Loucy (cell line): ENCODE measurements at regions not wholly inside any gene's neighbourhood (a gene's known extent, or its start where the extent isn't known, plus 50 kb on each side); places are given as distances from the start of the nearest gene placed in this dataset.

Experiments used
- EZH2phosphoT487 ChIP-seq: fragments of 200-600 bp; IDR thresholded peaks from 2 replicates; pipeline ENCODE4 v1.6.1; 2018; ENCODE audit warnings: antibody characterized with exemption, mild to moderate bottlenecking, moderate library complexity, borderline replicate concordance
- TF ChIP-seq, protein P1 (sequence below): fragments of 200-600 bp; sonication (generic); conservative IDR thresholded peaks from 2 replicates; pipeline ENCODE4 v1.5.1; 2014; ENCODE audit warnings: mild to moderate bottlenecking, antibody characterized with exemption, low read length

DNA sequence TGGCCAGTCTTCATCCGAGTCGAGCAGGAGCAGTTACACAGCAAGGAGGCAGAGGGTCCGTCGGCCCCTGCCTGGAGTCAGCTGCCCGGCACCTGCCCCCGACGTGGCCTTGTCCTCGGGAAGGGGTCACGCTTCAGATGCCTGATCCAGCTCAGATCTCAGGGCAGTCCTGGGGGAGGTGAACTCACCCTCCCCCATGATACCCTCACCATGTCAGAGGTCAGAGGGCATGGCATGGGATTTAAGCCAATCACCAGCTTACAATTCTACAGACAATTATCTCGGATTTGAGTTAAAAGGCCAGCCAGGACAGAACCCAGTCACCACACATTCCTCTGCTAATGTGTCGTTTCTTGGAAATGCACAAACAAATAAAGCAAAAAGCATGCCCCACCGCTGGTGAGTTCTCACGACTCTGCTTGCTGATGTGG, 211.3 kb downstream of the FOXL1 start:
- TF ChIP-seq, protein P1, sequence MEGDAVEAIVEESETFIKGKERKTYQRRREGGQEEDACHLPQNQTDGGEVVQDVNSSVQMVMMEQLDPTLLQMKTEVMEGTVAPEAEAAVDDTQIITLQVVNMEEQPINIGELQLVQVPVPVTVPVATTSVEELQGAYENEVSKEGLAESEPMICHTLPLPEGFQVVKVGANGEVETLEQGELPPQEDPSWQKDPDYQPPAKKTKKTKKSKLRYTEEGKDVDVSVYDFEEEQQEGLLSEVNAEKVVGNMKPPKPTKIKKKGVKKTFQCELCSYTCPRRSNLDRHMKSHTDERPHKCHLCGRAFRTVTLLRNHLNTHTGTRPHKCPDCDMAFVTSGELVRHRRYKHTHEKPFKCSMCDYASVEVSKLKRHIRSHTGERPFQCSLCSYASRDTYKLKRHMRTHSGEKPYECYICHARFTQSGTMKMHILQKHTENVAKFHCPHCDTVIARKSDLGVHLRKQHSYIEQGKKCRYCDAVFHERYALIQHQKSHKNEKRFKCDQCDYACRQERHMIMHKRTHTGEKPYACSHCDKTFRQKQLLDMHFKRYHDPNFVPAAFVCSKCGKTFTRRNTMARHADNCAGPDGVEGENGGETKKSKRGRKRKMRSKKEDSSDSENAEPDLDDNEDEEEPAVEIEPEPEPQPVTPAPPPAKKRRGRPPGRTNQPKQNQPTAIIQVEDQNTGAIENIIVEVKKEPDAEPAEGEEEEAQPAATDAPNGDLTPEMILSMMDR: no peak
- no peak for TF ChIP-seq EZH2phosphoT487
